ENCODE measurements at regions not wholly inside any gene's neighbourhood (a gene's known extent, or its start where the extent isn't known, plus 50 kb on each side); places are given as distances from the start of the nearest gene placed in this dataset.

- no peak for TF ChIP-seq CTCF (IDR thresholded peaks at IDR 0.05)
- TF ChIP-seq POLR2AphosphoS5 (IDR thresholded peaks at IDR 0.05) = no peak
These were observed 101.8 kb upstream of the VAV3 start for GRCh38 chr1:108066808-108067207.

Measured in stomach (tissue), 4 donors.